ENCODE measurements at regions not wholly inside any gene's neighbourhood (a gene's known extent, or its start where the extent isn't known, plus 50 kb on each side); places are given as distances from the start of the nearest gene placed in this dataset.
A peak's percentile ranks its signal among the peaks of the same experiment; 100 is the strongest.

GRCh38 chr21:28834335-28835238, 158.1 kb downstream of the LTN1 start:
- Mint-ChIP-seq H3K27me3 (no peaks in the 10 kb centered on the region), H3K27ac (peak overlapping the region; percentile 36 to 90 (median 71)), H3K36me3 (peaks cover 0 to 1% of the 10 kb centered on the region in 2 donors), H3K4me1 (peaks cover 64 to 88% (median 74%) of the 10 kb centered on the region in 4 donors), H3K9me3 (peaks cover 0 to 2% (median 0%) of the 10 kb centered on the region in 8 donors), H3K4me3 (peak overlapping the region in 7 of 8 donors; percentile 33 to 89 (median 67))
- no peaks in the 10 kb centered on the region for H3K36me3 ChIP-seq (ENCODE audit: insufficient read depth, low read length)
- intact Hi-C loops (cut with micrococcal nuclease): no loop called here
- ChIA-PET POLR2A (ENCODE audit: partially characterized antibody) (interaction anchor here (1.4 to 1.7 kb wide), 4 partner anchors 49 to 190 kb away, joined by 4 to 5 read pairs (median 4); partner anchors contain the start of gene USP16), CTCF (ENCODE audit: partially characterized antibody) (interaction anchor here (1.0 to 2.6 kb wide), 2 partner anchors 18 to 89 kb away, joined by 3 to 11 read pairs; no protein-coding TSS in a partner anchor)
- peaks cover 82% of the 10 kb centered on the region for H3K4me1 ChIP-seq (ENCODE audit: insufficient read depth, low read length)
- DNase-seq: no peak
- H3K9me3 ChIP-seq (ENCODE audit: control insufficient read depth in 1 of 2, low read length in 2 of 2): no peaks in the 10 kb centered on the region
- H3K27me3 ChIP-seq (ENCODE audit: insufficient read depth, low read length): no peaks in the 10 kb centered on the region
- H3K4me3 ChIP-seq (ENCODE audit: low read length in 2 of 2): no peak overlapping the region
- no peak overlapping the region for H3K27ac ChIP-seq (ENCODE audit: low read depth, low read length)

GRCh38 chr21:28833609-28834008, 159.1 kb downstream of the LTN1 start:
- peak overlapping the region; percentile 48 to 89 (median 81) for H3K27ac Mint-ChIP-seq
- ChIA-PET POLR2A (ENCODE audit: partially characterized antibody) (interaction anchor here (1.4 to 1.7 kb wide), 3 partner anchors 50 to 191 kb away, joined by 4 read pairs; partner anchors contain the start of gene USP16), CTCF (ENCODE audit: partially characterized antibody) (interaction anchor here (1.6 kb wide), 1 partner anchor 89 kb away, joined by 7 read pairs; no protein-coding TSS in a partner anchor)
- no peaks in the 10 kb centered on the region for H3K27me3 Mint-ChIP-seq
- H3K9me3 Mint-ChIP-seq: peaks cover 0 to 2% (median 0%) of the 10 kb centered on the region in 8 donors
- H3K36me3 Mint-ChIP-seq: peaks cover 0 to 1% of the 10 kb centered on the region in 2 donors
- no peak overlapping the region for H3K27ac ChIP-seq (ENCODE audit: low read depth, low read length)
- H3K4me1 Mint-ChIP-seq: peaks cover 63 to 88% (median 73%) of the 10 kb centered on the region in 4 donors
- peaks cover 82% of the 10 kb centered on the region for H3K4me1 ChIP-seq (ENCODE audit: insufficient read depth, low read length)
- H3K4me3 Mint-ChIP-seq: peak overlapping the region in 3 of 8 donors; percentile 52 to 89 (median 67)
- H3K36me3 ChIP-seq (ENCODE audit: insufficient read depth, low read length): no peaks in the 10 kb centered on the region
- H3K4me3 ChIP-seq (ENCODE audit: low read length in 2 of 2): no peak overlapping the region
- H3K27me3 ChIP-seq (ENCODE audit: insufficient read depth, low read length): no peaks in the 10 kb centered on the region
- no peak for DNase-seq
- intact Hi-C loops (cut with micrococcal nuclease): no loop called here
- H3K9me3 ChIP-seq (ENCODE audit: control insufficient read depth in 1 of 2, low read length in 2 of 2): no peaks in the 10 kb centered on the region

GRCh38 chr21:28833182-28833581, 159.5 kb downstream of the LTN1 start:
- intact Hi-C loops (cut with micrococcal nuclease): no loop called here
- Mint-ChIP-seq H3K27ac (peak overlapping the region; percentile 48 to 89 (median 81)), H3K36me3 (peaks cover 0 to 1% of the 10 kb centered on the region in 2 donors), H3K9me3 (peaks cover 0 to 2% (median 0%) of the 10 kb centered on the region in 8 donors), H3K4me3 (peak overlapping the region in 7 of 8 donors; percentile 21 to 89 (median 42)), H3K4me1 (peaks cover 63 to 88% (median 71%) of the 10 kb centered on the region in 4 donors), H3K27me3 (no peaks in the 10 kb centered on the region)
- Histone ChIP-seq H3K27ac (ENCODE audit: low read depth, low read length) (no peak overlapping the region), H3K36me3 (ENCODE audit: insufficient read depth, low read length) (no peaks in the 10 kb centered on the region), H3K4me1 (ENCODE audit: insufficient read depth, low read length) (peaks cover 83% of the 10 kb centered on the region), H3K27me3 (ENCODE audit: insufficient read depth, low read length) (no peaks in the 10 kb centered on the region), H3K9me3 (ENCODE audit: control insufficient read depth in 1 of 2, low read length in 2 of 2) (no peaks in the 10 kb centered on the region), H3K4me3 (ENCODE audit: low read length in 2 of 2) (no peak overlapping the region)
- ChIA-PET POLR2A (ENCODE audit: partially characterized antibody) (interaction anchor here (0.6 to 2.2 kb wide), 5 partner anchors 14 to 191 kb away, joined by 3 to 42 read pairs (median 4); a partner anchor contains a TSS), CTCF (ENCODE audit: partially characterized antibody) (interaction anchor here (1.5 to 1.6 kb wide), 2 partner anchors 51 to 88 kb away, joined by 4 to 7 read pairs; no protein-coding TSS in a partner anchor)
- DNase-seq: no peak

GRCh38 chr21:28832715-28833061, 160.0 kb downstream of the LTN1 start:
- H3K4me3 Mint-ChIP-seq: peak overlapping the region in 7 of 8 donors; percentile 33 to 89 (median 67)
- peaks cover 60 to 83% (median 67%) of the 10 kb centered on the region in 4 donors for H3K4me1 Mint-ChIP-seq
- no peaks in the 10 kb centered on the region for H3K9me3 ChIP-seq (ENCODE audit: control insufficient read depth in 1 of 2, low read length in 2 of 2)
- no peaks in the 10 kb centered on the region for H3K27me3 Mint-ChIP-seq
- peaks cover 0 to 1% of the 10 kb centered on the region in 2 donors for H3K36me3 Mint-ChIP-seq
- POLR2A ChIA-PET (ENCODE audit: partially characterized antibody): interaction anchor here (0.6 to 2.2 kb wide), 9 partner anchors 9 to 191 kb away, joined by 3 to 42 read pairs (median 4); partner anchors contain the start of genes LTN1 and RWDD2B
- H3K36me3 ChIP-seq (ENCODE audit: insufficient read depth, low read length): no peaks in the 10 kb centered on the region
- H3K27ac Mint-ChIP-seq: peak overlapping the region; percentile 48 to 89 (median 81)
- CTCF ChIA-PET (ENCODE audit: partially characterized antibody): interaction anchor here (0.7 to 1.6 kb wide), 3 partner anchors 52 to 88 kb away, joined by 3 to 7 read pairs (median 4); no protein-coding TSS in a partner anchor
- intact Hi-C loops (cut with micrococcal nuclease): loop anchor here (1.0 kb wide), 1 partner anchor 53 kb away; a partner anchor contains a TSS
- H3K27me3 ChIP-seq (ENCODE audit: insufficient read depth, low read length): no peaks in the 10 kb centered on the region
- peaks cover 83% of the 10 kb centered on the region for H3K4me1 ChIP-seq (ENCODE audit: insufficient read depth, low read length)
- no peak overlapping the region for H3K27ac ChIP-seq (ENCODE audit: low read depth, low read length)
- H3K9me3 Mint-ChIP-seq: peaks cover 0 to 2% (median 0%) of the 10 kb centered on the region in 8 donors
- H3K4me3 ChIP-seq (ENCODE audit: low read length in 2 of 2): peak overlapping the region in 1 of 2 donors; percentile 36
- peak in 1 of 5 donors; percentile 5 for DNase-seq

- H3K4me3 ChIP-seq (ENCODE audit: low read length in 2 of 2): peak overlapping the region in 1 of 2 donors; percentile 36
- intact Hi-C loops (cut with micrococcal nuclease): loop anchor here (1.0 kb wide), 1 partner anchor 53 kb away; a partner anchor contains a TSS
- CTCF ChIA-PET (ENCODE audit: partially characterized antibody): interaction anchor here (0.7 to 1.6 kb wide), 3 partner anchors 52 to 87 kb away, joined by 3 to 7 read pairs (median 4); no protein-coding TSS in a partner anchor
- peak; percentile 39 to 65 (median 52) for DNase-seq
- Mint-ChIP-seq H3K4me1 (peaks cover 58 to 83% (median 66%) of the 10 kb centered on the region in 4 donors), H3K9me3 (peaks cover 0 to 2% (median 0%) of the 10 kb centered on the region in 8 donors), H3K27ac (peak overlapping the region; percentile 48 to 89 (median 67)), H3K27me3 (no peaks in the 10 kb centered on the region), H3K4me3 (peak overlapping the region; percentile 33 to 89 (median 69)), H3K36me3 (peaks cover 0 to 1% of the 10 kb centered on the region in 2 donors)
- H3K27ac ChIP-seq (ENCODE audit: low read depth, low read length): no peak overlapping the region
- POLR2A ChIA-PET (ENCODE audit: partially characterized antibody): interaction anchor here (0.7 to 2.2 kb wide), 10 partner anchors 8 to 192 kb away, joined by 3 to 42 read pairs (median 4); partner anchors contain the start of genes LTN1 and RWDD2B
- H3K4me1 ChIP-seq (ENCODE audit: insufficient read depth, low read length): peaks cover 82% of the 10 kb centered on the region
- H3K27me3 ChIP-seq (ENCODE audit: insufficient read depth, low read length): no peaks in the 10 kb centered on the region
- H3K9me3 ChIP-seq (ENCODE audit: control insufficient read depth in 1 of 2, low read length in 2 of 2): no peaks in the 10 kb centered on the region
- no peaks in the 10 kb centered on the region for H3K36me3 ChIP-seq (ENCODE audit: insufficient read depth, low read length)
Observed at GRCh38 chr21:28832013-28832714, 160.5 kb downstream of the LTN1 start.

- no peak overlapping the region for H3K27ac Mint-ChIP-seq
- no peak for DNase-seq
- peaks cover 0 to 5% of the 10 kb centered on the region in 2 donors for H3K36me3 Mint-ChIP-seq
- H3K27me3 ChIP-seq (ENCODE audit: insufficient read depth, low read length): no peaks in the 10 kb centered on the region
- no peak overlapping the region for H3K27ac ChIP-seq (ENCODE audit: low read depth, low read length)
- H3K36me3 ChIP-seq (ENCODE audit: insufficient read depth, low read length): no peaks in the 10 kb centered on the region
- H3K9me3 ChIP-seq (ENCODE audit: control insufficient read depth in 1 of 2, low read length in 2 of 2): no peaks in the 10 kb centered on the region
- intact Hi-C loops (cut with micrococcal nuclease): no loop called here
- no peak overlapping the region for H3K4me3 Mint-ChIP-seq
- H3K4me3 ChIP-seq (ENCODE audit: low read length in 2 of 2): no peak overlapping the region
- POLR2A ChIA-PET (ENCODE audit: partially characterized antibody): no interaction called here
- peaks cover 0 to 2% (median 0%) of the 10 kb centered on the region in 8 donors for H3K9me3 Mint-ChIP-seq
- CTCF ChIA-PET (ENCODE audit: partially characterized antibody): interaction anchor here (0.9 to 1.5 kb wide), 2 partner anchors 56 to 84 kb away, joined by 4 to 9 read pairs; a partner anchor contains a TSS
- H3K27me3 Mint-ChIP-seq: no peaks in the 10 kb centered on the region
- H3K4me1 ChIP-seq (ENCODE audit: insufficient read depth, low read length): peaks cover 50% of the 10 kb centered on the region
- H3K4me1 Mint-ChIP-seq: peaks cover 31 to 62% (median 43%) of the 10 kb centered on the region in 4 donors
Observed at GRCh38 chr21:28828981-28829380, 163.7 kb downstream of the LTN1 start.

Data from CD4-positive, alpha-beta memory T cell (primary cell).